GM11168 (cell line): ENCODE measurements at regions not wholly inside any gene's neighbourhood (a gene's known extent, or its start where the extent isn't known, plus 50 kb on each side); places are given as distances from the start of the nearest gene placed in this dataset.

Source experiments
- in situ Hi-C: fragments of 300-500 bp; cut with MboI; formaldehyde crosslinking; loops from one replicate; pipeline ENCODE4 v1.12.0; 2022; ENCODE audit warnings: low sequenced_read_pairs; ENCODE audit not compliant: unreplicated experiment

- in situ Hi-C loops: no loop called here
These were observed 249.8 kb downstream of the TXNL1 start for GRCh38 chr18:56388571-56388970.

GRCh38 chr18:56386856-56387255, 251.5 kb downstream of the TXNL1 start:
- in situ Hi-C loops: no loop called here

- in situ Hi-C loops: no loop called here
These were observed 255.0 kb downstream of the TXNL1 start for GRCh38 chr18:56383349-56383748.

GRCh38 chr18:56382541-56382940, 255.9 kb downstream of the TXNL1 start:
- in situ Hi-C loops: no loop called here

GRCh38 chr18:56381196-56381595, 257.2 kb downstream of the TXNL1 start:
- in situ Hi-C loops: no loop called here

GRCh38 chr18:56380685-56381084, 257.7 kb downstream of the TXNL1 start:
- in situ Hi-C loops: no loop called here

GRCh38 chr18:56379256-56379655, 259.1 kb downstream of the TXNL1 start:
- in situ Hi-C loops: no loop called here

- in situ Hi-C loops: no loop called here
These were observed 261.2 kb downstream of the TXNL1 start for GRCh38 chr18:56377231-56377630.

GRCh38 chr18:56374007-56374655, 264.3 kb downstream of the TXNL1 start:
- in situ Hi-C loops: no loop called here

GRCh38 chr18:56373601-56374000, 264.8 kb downstream of the TXNL1 start:
- in situ Hi-C loops: no loop called here

- in situ Hi-C loops: no loop called here
These were observed 270.3 kb downstream of the TXNL1 start for GRCh38 chr18:56368066-56368465.

- in situ Hi-C loops: no loop called here
These were observed 279.6 kb downstream of the TXNL1 start for GRCh38 chr18:56358608-56359280.

- in situ Hi-C loops: no loop called here
These were observed 284.6 kb downstream of the TXNL1 start for GRCh38 chr18:56353663-56354260.

GRCh38 chr18:56351911-56352500, 286.4 kb downstream of the TXNL1 start:
- in situ Hi-C loops: no loop called here

- in situ Hi-C loops: no loop called here
These were observed 300.9 kb downstream of the TXNL1 start for GRCh38 chr18:56337507-56337906.

- in situ Hi-C loops: no loop called here
These were observed 304.6 kb downstream of the TXNL1 start for GRCh38 chr18:56333839-56334238.

- in situ Hi-C loops: no loop called here
These were observed 305.2 kb downstream of the TXNL1 start for GRCh38 chr18:56333146-56333545.

GRCh38 chr18:56332371-56332770, 306.0 kb downstream of the TXNL1 start:
- in situ Hi-C loops: no loop called here

GRCh38 chr18:56330366-56331110, 307.9 kb downstream of the TXNL1 start:
- in situ Hi-C loops: no loop called here

GRCh38 chr18:56329536-56329935, 308.9 kb downstream of the TXNL1 start:
- in situ Hi-C loops: no loop called here
